Ascending aorta (tissue), 2 donors: ENCODE measurements at regions not wholly inside any gene's neighbourhood (a gene's known extent, or its start where the extent isn't known, plus 50 kb on each side); places are given as distances from the start of the nearest gene placed in this dataset.

Experiments used
- DNase-seq, 2 donors: peaks; one replicate each; pipeline ENCODE4 v3.0.0-alpha.2; 2019; ENCODE audit warnings: low spot score in 2 of 2
- H3K27ac ChIP-seq, 2 donors: fragments of 200-600 bp; sonication (generic); one replicate each; pipeline ENCODE4 v1.5.1; 2016 to 2017; ENCODE audit warnings: mild to moderate bottlenecking in 1 of 2
- H3K27me3 ChIP-seq: fragments of 200-600 bp; sonication (generic); one replicate; pipeline ENCODE4 v1.5.1; 2017
- H3K36me3 ChIP-seq, 2 donors: fragments of 200-600 bp; sonication (generic); one replicate each; pipeline ENCODE4 v1.5.1; 2016
- H3K4me1 ChIP-seq, 2 donors: fragments of 200-600 bp; sonication (generic); one replicate each; pipeline ENCODE4 v1.5.1; 2016 to 2017; ENCODE audit warnings: mild to moderate bottlenecking in 1 of 2
- H3K4me3 ChIP-seq, 2 donors: fragments of 200-600 bp; sonication (generic); one replicate each; pipeline ENCODE4 v1.5.1; 2016 to 2017; ENCODE audit warnings: mild to moderate bottlenecking in 1 of 2
- H3K9me3 ChIP-seq, 2 donors: fragments of 200-600 bp; sonication (generic); one replicate each; pipeline ENCODE4 v1.5.1; 2016
- CTCF ChIP-seq, 3 experiments: fragments of 200-600 bp in 2 of 3; fragments of 450-650 bp in 1 of 3; sonication (generic) in 2 of 3; IDR thresholded peaks; one replicate each; pipeline ENCODE4 v1.5.1; 2016 to 2019; ENCODE audit warnings: antibody characterized with exemption in 3 of 3, mild to moderate bottlenecking in 1 of 3, moderate library complexity in 1 of 3
- intact Hi-C: fragments of 100-400 bp; cut with DNase I; formaldehyde crosslinking; loops from one replicate; pipeline ENCODE4 v1.15.1; 2023

- no peaks in the 10 kb centered on the region for H3K4me1 ChIP-seq
- no peaks in the 10 kb centered on the region for H3K36me3 ChIP-seq
- intact Hi-C loops = no loop called here
- no peaks in the 10 kb centered on the region for H3K27me3 ChIP-seq
- DNase-seq = no peak
- H3K9me3 ChIP-seq = no peaks in the 10 kb centered on the region
- no peak overlapping the region for H3K4me3 ChIP-seq
- H3K27ac ChIP-seq = no peak overlapping the region
- no peak for TF ChIP-seq CTCF (IDR thresholded peaks at IDR 0.05)
Measured at GRCh38 chr3:117248153-117248552, 538.6 kb downstream of the TUSC7 start.

GRCh38 chr3:117252208-117252607 is 542.6 kb downstream of the TUSC7 start:
- Histone ChIP-seq H3K4me1 (no peaks in the 10 kb centered on the region), H3K27me3 (no peaks in the 10 kb centered on the region), H3K9me3 (no peaks in the 10 kb centered on the region), H3K4me3 (no peak overlapping the region), H3K36me3 (no peaks in the 10 kb centered on the region), H3K27ac (no peak overlapping the region)
- intact Hi-C loops = no loop called here
- no peak for DNase-seq
- TF ChIP-seq CTCF (IDR thresholded peaks at IDR 0.05) = no peak

- Histone ChIP-seq H3K27me3 (no peaks in the 10 kb centered on the region), H3K9me3 (no peaks in the 10 kb centered on the region), H3K4me1 (no peaks in the 10 kb centered on the region), H3K4me3 (no peak overlapping the region), H3K36me3 (no peaks in the 10 kb centered on the region), H3K27ac (no peak overlapping the region)
- TF ChIP-seq CTCF (IDR thresholded peaks at IDR 0.05) = no peak
- no peak for DNase-seq
- intact Hi-C loops = no loop called here
Measured at GRCh38 chr3:117252651-117253050, 543.1 kb downstream of the TUSC7 start.

- Histone ChIP-seq H3K27ac (no peak overlapping the region), H3K9me3 (no peaks in the 10 kb centered on the region), H3K27me3 (no peaks in the 10 kb centered on the region), H3K4me1 (no peaks in the 10 kb centered on the region), H3K36me3 (no peaks in the 10 kb centered on the region), H3K4me3 (no peak overlapping the region)
- no peak for DNase-seq
- TF ChIP-seq CTCF (IDR thresholded peaks at IDR 0.05) = no peak
- intact Hi-C loops = no loop called here
Measured at GRCh38 chr3:117253636-117254035, 544.1 kb downstream of the TUSC7 start.

- DNase-seq = no peak
- intact Hi-C loops = no loop called here
- H3K9me3 ChIP-seq = no peaks in the 10 kb centered on the region
- H3K27ac ChIP-seq = no peak overlapping the region
- H3K36me3 ChIP-seq = no peaks in the 10 kb centered on the region
- H3K4me3 ChIP-seq = no peak overlapping the region
- no peak for TF ChIP-seq CTCF (IDR thresholded peaks at IDR 0.05)
- no peaks in the 10 kb centered on the region for H3K27me3 ChIP-seq
- H3K4me1 ChIP-seq = no peaks in the 10 kb centered on the region
Measured at GRCh38 chr3:117254985-117255384, 545.4 kb downstream of the TUSC7 start.

GRCh38 chr3:117255736-117256135 is 546.2 kb downstream of the TUSC7 start:
- intact Hi-C loops = no loop called here
- Histone ChIP-seq H3K27ac (no peak overlapping the region), H3K4me1 (no peaks in the 10 kb centered on the region), H3K9me3 (no peaks in the 10 kb centered on the region), H3K4me3 (no peak overlapping the region), H3K27me3 (no peaks in the 10 kb centered on the region), H3K36me3 (no peaks in the 10 kb centered on the region)
- TF ChIP-seq CTCF (IDR thresholded peaks at IDR 0.05) = no peak
- DNase-seq = no peak
